Nephron (organoid): ENCODE measurements at regions not wholly inside any gene's neighbourhood (a gene's known extent, or its start where the extent isn't known, plus 50 kb on each side); places are given as distances from the start of the nearest gene placed in this dataset.

Experiments
- H3K27ac Mint-ChIP-seq, 3 experiments: 2 replicates each; pipeline ENCODE4 v1.8.0; 2020; ENCODE audit warnings: mixed read lengths in 3 of 3, mild to moderate bottlenecking in 2 of 3, moderate library complexity in 1 of 3
- H3K27me3 Mint-ChIP-seq: 2 replicates; pipeline ENCODE4 v1.8.0; 2021; ENCODE audit warnings: low read depth, mild to moderate bottlenecking, moderate library complexity, mixed read lengths
- H3K36me3 Mint-ChIP-seq: 2 replicates; pipeline ENCODE4 v1.8.0; 2020; ENCODE audit warnings: low read depth, mixed read lengths
- H3K4me1 Mint-ChIP-seq: 2 replicates; pipeline ENCODE4 v1.8.0; 2020; ENCODE audit warnings: mixed read lengths
- H3K4me3 Mint-ChIP-seq, 3 experiments: 2 replicates each; pipeline ENCODE4 v1.8.0; 2020; ENCODE audit warnings: mild to moderate bottlenecking in 3 of 3, mixed read lengths in 3 of 3, moderate library complexity in 2 of 3
- H3K9me3 Mint-ChIP-seq: 2 replicates; pipeline ENCODE4 v1.8.0; 2020; ENCODE audit warnings: mixed read lengths
- CTCF ChIP-seq, 3 experiments: fragments of 200-600 bp; sonication (generic); IDR thresholded peaks; one replicate each; pipeline ENCODE4 v1.5.0; 2021; ENCODE audit warnings: antibody characterized with exemption in 3 of 3; ENCODE audit not compliant: unreplicated experiment in 3 of 3

- Mint-ChIP-seq H3K36me3 (no peaks in the 10 kb centered on the region), H3K4me3 (no peak overlapping the region), H3K4me1 (no peaks in the 10 kb centered on the region), H3K27me3 (peaks cover 4% of the 10 kb centered on the region), H3K27ac (no peak overlapping the region), H3K9me3 (no peaks in the 10 kb centered on the region)
- TF ChIP-seq CTCF (IDR thresholded peaks at IDR 0.05; ENCODE audit: unreplicated experiment in 3 of 3), result no peak
Measured at GRCh38 chr6:104563306-104563705, 296.4 kb downstream of the HACE1 start.

GRCh38 chr6:104559435-104560202 is 300.1 kb downstream of the HACE1 start:
- peaks cover 4% of the 10 kb centered on the region for H3K27me3 Mint-ChIP-seq

GRCh38 chr6:104558746-104559145 is 301.0 kb downstream of the HACE1 start:
- no peak overlapping the region for H3K27ac Mint-ChIP-seq
- H3K4me1 Mint-ChIP-seq, result no peaks in the 10 kb centered on the region
- no peaks in the 10 kb centered on the region for H3K36me3 Mint-ChIP-seq
- no peak overlapping the region for H3K4me3 Mint-ChIP-seq
- H3K9me3 Mint-ChIP-seq, result no peaks in the 10 kb centered on the region
- peaks cover 7% of the 10 kb centered on the region for H3K27me3 Mint-ChIP-seq
- no peak for TF ChIP-seq CTCF (IDR thresholded peaks at IDR 0.05; ENCODE audit: unreplicated experiment in 3 of 3)

More at GRCh38 chr6:104559435-104560202, 300.1 kb downstream of the HACE1 start:
- Mint-ChIP-seq H3K27ac (no peak overlapping the region), H3K9me3 (no peaks in the 10 kb centered on the region), H3K36me3 (no peaks in the 10 kb centered on the region), H3K4me1 (no peaks in the 10 kb centered on the region), H3K4me3 (no peak overlapping the region)
- TF ChIP-seq CTCF (IDR thresholded peaks at IDR 0.05; ENCODE audit: unreplicated experiment in 3 of 3), result no peak

- H3K4me1 Mint-ChIP-seq, result peaks cover 10% of the 10 kb centered on the region
- H3K27ac Mint-ChIP-seq, result no peak overlapping the region
- no peaks in the 10 kb centered on the region for H3K27me3 Mint-ChIP-seq
- no peak for TF ChIP-seq CTCF (IDR thresholded peaks at IDR 0.05; ENCODE audit: unreplicated experiment in 3 of 3)
- no peaks in the 10 kb centered on the region for H3K36me3 Mint-ChIP-seq
- H3K9me3 Mint-ChIP-seq, result no peaks in the 10 kb centered on the region
- H3K4me3 Mint-ChIP-seq, result no peak overlapping the region
Measured at GRCh38 chr6:104548297-104548696, 311.4 kb downstream of the HACE1 start.

GRCh38 chr6:104541411-104541810 is 318.3 kb downstream of the HACE1 start:
- Mint-ChIP-seq H3K27ac (no peak overlapping the region), H3K27me3 (no peaks in the 10 kb centered on the region), H3K36me3 (no peaks in the 10 kb centered on the region)

More at GRCh38 chr6:104541411-104541810, 318.3 kb downstream of the HACE1 start:
- no peak overlapping the region for H3K4me3 Mint-ChIP-seq
- H3K9me3 Mint-ChIP-seq, result no peaks in the 10 kb centered on the region
- TF ChIP-seq CTCF (IDR thresholded peaks at IDR 0.05; ENCODE audit: unreplicated experiment in 3 of 3), result no peak
- H3K4me1 Mint-ChIP-seq, result peaks cover 19% of the 10 kb centered on the region
